ENCODE measurements at regions not wholly inside any gene's neighbourhood (a gene's known extent, or its start where the extent isn't known, plus 50 kb on each side); places are given as distances from the start of the nearest gene placed in this dataset.

- peaks cover 0 to 8% of the 10 kb centered on the region in 2 donors for H3K9me3 ChIP-seq
- TF ChIP-seq CTCF (IDR thresholded peaks at IDR 0.05) = no peak
- DNase-seq (ENCODE audit: low spot score) = no peak
- H3K27me3 ChIP-seq = no peaks in the 10 kb centered on the region
- no peak overlapping the region for H3K4me3 ChIP-seq
- H3K27ac ChIP-seq = no peak overlapping the region
- no peaks in the 10 kb centered on the region for H3K36me3 ChIP-seq
- no peaks in the 10 kb centered on the region for H3K4me1 ChIP-seq
These were observed 125.2 kb upstream of the USP9X start for GRCh38 chrX:40960041-40960440.

- Histone ChIP-seq H3K4me3 (no peak overlapping the region), H3K9me3 (peaks cover 0 to 8% of the 10 kb centered on the region in 2 donors), H3K4me1 (no peaks in the 10 kb centered on the region), H3K27ac (no peak overlapping the region), H3K36me3 (no peaks in the 10 kb centered on the region), H3K27me3 (no peaks in the 10 kb centered on the region)
- DNase-seq (ENCODE audit: low spot score) = no peak
- no peak for TF ChIP-seq CTCF (IDR thresholded peaks at IDR 0.05)
These were observed 122.3 kb upstream of the USP9X start for GRCh38 chrX:40962793-40963407.

GRCh38 chrX:40964008-40964407 lies 121.2 kb upstream of the USP9X start:
- Histone ChIP-seq H3K36me3 (no peaks in the 10 kb centered on the region), H3K9me3 (peaks cover 0 to 8% of the 10 kb centered on the region in 2 donors), H3K27ac (no peak overlapping the region), H3K27me3 (no peaks in the 10 kb centered on the region), H3K4me3 (no peak overlapping the region), H3K4me1 (no peaks in the 10 kb centered on the region)
- no peak for DNase-seq (ENCODE audit: low spot score)
- TF ChIP-seq CTCF (IDR thresholded peaks at IDR 0.05) = no peak

GRCh38 chrX:40964633-40965586 lies 120.3 kb upstream of the USP9X start:
- no peak for TF ChIP-seq CTCF (IDR thresholded peaks at IDR 0.05)
- DNase-seq (ENCODE audit: low spot score) = no peak
- H3K4me3 ChIP-seq = no peak overlapping the region
- H3K36me3 ChIP-seq = no peaks in the 10 kb centered on the region
- no peaks in the 10 kb centered on the region for H3K27me3 ChIP-seq
- peaks cover 0 to 8% of the 10 kb centered on the region in 2 donors for H3K9me3 ChIP-seq
- H3K4me1 ChIP-seq = no peaks in the 10 kb centered on the region
- no peak overlapping the region for H3K27ac ChIP-seq

GRCh38 chrX:40966213-40966820 lies 118.9 kb upstream of the USP9X start:
- peak overlapping the region in 1 of 2 donors; percentile 25 for H3K27ac ChIP-seq
- DNase-seq (ENCODE audit: low spot score) = no peak

More at GRCh38 chrX:40966213-40966820, 118.9 kb upstream of the USP9X start:
- Histone ChIP-seq H3K4me1 (no peaks in the 10 kb centered on the region), H3K4me3 (no peak overlapping the region), H3K27me3 (no peaks in the 10 kb centered on the region), H3K36me3 (no peaks in the 10 kb centered on the region), H3K9me3 (peaks cover 0 to 8% of the 10 kb centered on the region in 2 donors)
- no peak for TF ChIP-seq CTCF (IDR thresholded peaks at IDR 0.05)
